22Rv1 (cell line): ENCODE measurements at regions not wholly inside any gene's neighbourhood (a gene's known extent, or its start where the extent isn't known, plus 50 kb on each side); places are given as distances from the start of the nearest gene placed in this dataset.

Source experiments
- CTCF ChIP-seq: fragments of 450-650 bp; IDR thresholded peaks from 2 replicates; pipeline ENCODE4 v1.5.1; 2017; ENCODE audit warnings: mild to moderate bottlenecking
- ZFX ChIP-seq: fragments of 450-650 bp; IDR thresholded peaks from 2 replicates; pipeline ENCODE4 v1.6.1; 2017; ENCODE audit warnings: antibody characterized with exemption, borderline replicate concordance

- TF ChIP-seq CTCF (no peak), ZFX (no peak)
Measured at GRCh38 chr7:123289200-123289599, 89.4 kb upstream of the SLC13A1 start.
